ENCODE measurements at regions not wholly inside any gene's neighbourhood (a gene's known extent, or its start where the extent isn't known, plus 50 kb on each side); places are given as distances from the start of the nearest gene placed in this dataset.

GRCh38 chr20:3318226-3318884 lies 79.4 kb upstream of the SLC4A11 start:
- TF ChIP-seq CTCF (IDR thresholded peaks at IDR 0.05) (no peak), POLR2A (IDR thresholded peaks at IDR 0.05; ENCODE audit: low read depth) (no peak), POLR2AphosphoS5 (IDR thresholded peaks at IDR 0.05) (no peak)
